GM13976 (cell line): ENCODE measurements at regions not wholly inside any gene's neighbourhood (a gene's known extent, or its start where the extent isn't known, plus 50 kb on each side); places are given as distances from the start of the nearest gene placed in this dataset.

ENCODE experiments used
- DNase-seq: peaks from one replicate; pipeline ENCODE4 v3.0.0; 2012; ENCODE audit warnings: low spot score
- in situ Hi-C: fragments of 300-500 bp; cut with MboI; formaldehyde crosslinking; loops from one replicate; pipeline ENCODE4 v1.12.0; 2022; ENCODE audit warnings: low sequenced_read_pairs, mixed read lengths, inconsistent platforms; ENCODE audit not compliant: unreplicated experiment
- TF ChIP-seq, protein P1 (sequence below): IDR thresholded peaks from 2 replicates; pipeline ENCODE4 v1.5.1; 2012; ENCODE audit warnings: borderline replicate concordance, mild to moderate bottlenecking; ENCODE audit not compliant: insufficient read depth; ENCODE audit errors: extremely low read depth, missing control alignments, control extremely low read depth

GRCh38 chrX:9352694-9353411 lies 112.0 kb upstream of the TBL1X start:
- TF ChIP-seq, protein P1, sequence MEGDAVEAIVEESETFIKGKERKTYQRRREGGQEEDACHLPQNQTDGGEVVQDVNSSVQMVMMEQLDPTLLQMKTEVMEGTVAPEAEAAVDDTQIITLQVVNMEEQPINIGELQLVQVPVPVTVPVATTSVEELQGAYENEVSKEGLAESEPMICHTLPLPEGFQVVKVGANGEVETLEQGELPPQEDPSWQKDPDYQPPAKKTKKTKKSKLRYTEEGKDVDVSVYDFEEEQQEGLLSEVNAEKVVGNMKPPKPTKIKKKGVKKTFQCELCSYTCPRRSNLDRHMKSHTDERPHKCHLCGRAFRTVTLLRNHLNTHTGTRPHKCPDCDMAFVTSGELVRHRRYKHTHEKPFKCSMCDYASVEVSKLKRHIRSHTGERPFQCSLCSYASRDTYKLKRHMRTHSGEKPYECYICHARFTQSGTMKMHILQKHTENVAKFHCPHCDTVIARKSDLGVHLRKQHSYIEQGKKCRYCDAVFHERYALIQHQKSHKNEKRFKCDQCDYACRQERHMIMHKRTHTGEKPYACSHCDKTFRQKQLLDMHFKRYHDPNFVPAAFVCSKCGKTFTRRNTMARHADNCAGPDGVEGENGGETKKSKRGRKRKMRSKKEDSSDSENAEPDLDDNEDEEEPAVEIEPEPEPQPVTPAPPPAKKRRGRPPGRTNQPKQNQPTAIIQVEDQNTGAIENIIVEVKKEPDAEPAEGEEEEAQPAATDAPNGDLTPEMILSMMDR, result no peak
- DNase-seq, result peak; percentile 55
- in situ Hi-C loops, result no loop called here

DNA sequence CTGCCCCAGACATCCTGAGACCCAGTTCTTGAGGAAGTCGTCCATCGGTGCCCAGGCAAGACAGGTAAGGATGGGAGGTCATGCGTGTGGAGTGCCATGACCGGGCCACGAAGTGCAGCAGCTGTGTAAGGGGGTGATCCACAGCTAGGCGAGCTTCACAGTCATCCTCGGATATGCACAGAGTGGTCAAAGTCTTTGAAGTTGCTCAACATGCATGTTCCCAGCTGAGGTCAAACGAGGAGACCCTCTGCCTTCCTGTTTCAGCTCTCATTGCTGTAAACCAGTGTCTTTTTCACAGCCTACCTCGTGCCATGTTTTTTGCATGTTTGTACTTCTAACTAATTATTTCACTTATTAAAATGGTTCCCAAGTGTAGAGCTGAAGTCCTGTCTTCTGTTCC lies 109.9 kb upstream of the TBL1X start:
- DNase-seq, result no peak
- TF ChIP-seq, protein P1, result no peak
- in situ Hi-C loops, result no loop called here

- TF ChIP-seq, protein P1, result no peak
- no peak for DNase-seq
- in situ Hi-C loops, result no loop called here
Measured at GRCh38 chrX:9355739-9356138, 109.1 kb upstream of the TBL1X start.

GRCh38 chrX:9356846-9357245 lies 108.0 kb upstream of the TBL1X start:
- DNase-seq, result no peak
- TF ChIP-seq, protein P1, result no peak
- in situ Hi-C loops, result no loop called here

DNA sequence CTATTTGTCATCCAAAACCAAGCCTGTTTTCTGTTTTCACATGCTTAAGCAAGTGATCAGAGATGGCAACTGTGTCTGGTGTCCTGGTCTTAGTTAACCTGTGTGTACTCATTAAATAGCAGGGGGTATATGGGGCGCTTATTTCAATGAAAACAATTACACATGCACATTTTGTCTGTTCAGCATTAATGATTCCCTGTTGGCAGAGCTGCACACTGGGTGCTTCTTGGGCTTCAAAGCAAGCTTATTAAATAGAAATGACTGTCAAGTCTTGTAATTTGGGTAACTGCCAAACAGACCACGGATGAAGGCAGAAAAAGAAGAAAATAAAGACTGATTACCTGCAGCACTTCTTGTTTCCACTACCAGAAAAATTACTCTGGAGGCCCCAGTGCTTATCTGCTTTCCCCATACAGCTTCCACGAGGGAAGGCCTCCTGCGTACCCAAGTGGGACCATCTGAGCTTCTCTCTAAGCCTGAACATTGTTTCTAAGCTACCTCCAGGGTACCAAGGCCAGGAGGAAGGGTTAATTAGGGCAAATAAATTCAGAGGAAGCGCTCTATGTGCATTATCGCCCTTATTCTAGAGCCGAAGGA lies 107.2 kb upstream of the TBL1X start:
- no peak for DNase-seq
- in situ Hi-C loops, result no loop called here
- TF ChIP-seq, protein P1, result no peak

DNA sequence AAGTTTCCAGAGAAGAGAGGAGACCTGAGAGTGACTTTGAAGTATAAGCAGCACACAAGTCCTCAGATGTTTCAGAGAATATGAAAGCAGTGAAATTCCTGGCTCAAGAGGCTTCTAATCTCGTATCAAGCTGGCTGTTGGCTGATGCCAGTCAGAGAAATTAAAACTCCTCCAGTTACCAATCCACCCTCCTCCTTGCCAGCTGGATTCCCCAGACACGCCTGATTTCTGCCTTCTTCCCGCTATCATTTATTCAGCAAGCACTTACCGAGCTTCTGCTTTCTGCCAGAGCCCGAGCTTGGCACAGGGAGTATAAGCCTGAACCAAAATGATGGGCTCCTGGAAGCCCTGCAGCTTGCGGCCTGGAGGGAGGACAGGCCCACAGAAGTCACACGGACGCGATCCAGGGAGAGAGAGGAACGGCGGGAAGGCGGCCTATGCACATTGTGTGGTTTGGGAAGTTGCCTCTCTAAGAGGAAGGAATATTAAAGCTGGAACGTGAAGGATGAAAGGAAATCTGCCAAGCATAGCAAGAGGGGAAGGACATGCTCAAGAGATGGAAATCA lies 102.4 kb upstream of the TBL1X start:
- TF ChIP-seq, protein P1, result no peak
- no peak for DNase-seq
- in situ Hi-C loops, result no loop called here
